T-helper 1 cell treated with Interleukin-12 subunit alpha and Interleukin-12 subunit beta and Interleukin-4 antibody, amounts not matched to agents 30 ng/mL and 1 ng/mL, for 36 hours (primary cell): ENCODE measurements at regions not wholly inside any gene's neighbourhood (a gene's known extent, or its start where the extent isn't known, plus 50 kb on each side); places are given as distances from the start of the nearest gene placed in this dataset.
"Not testable (repeated sequence)": the region's sequence is repeated elsewhere in the genome, so short reads cannot be mapped to it uniquely, and the experiment has no call there.

Source experiments
- intact Hi-C: fragments of 100-400 bp; cut with micrococcal nuclease; formaldehyde crosslinking; loops from one replicate; pipeline ENCODE4 v1.15.1; 2024

GRCh38 chr1:147071142-147071541 lies 101.1 kb downstream of the PRKAB2 start:
- intact Hi-C loops = no loop called here

DNA sequence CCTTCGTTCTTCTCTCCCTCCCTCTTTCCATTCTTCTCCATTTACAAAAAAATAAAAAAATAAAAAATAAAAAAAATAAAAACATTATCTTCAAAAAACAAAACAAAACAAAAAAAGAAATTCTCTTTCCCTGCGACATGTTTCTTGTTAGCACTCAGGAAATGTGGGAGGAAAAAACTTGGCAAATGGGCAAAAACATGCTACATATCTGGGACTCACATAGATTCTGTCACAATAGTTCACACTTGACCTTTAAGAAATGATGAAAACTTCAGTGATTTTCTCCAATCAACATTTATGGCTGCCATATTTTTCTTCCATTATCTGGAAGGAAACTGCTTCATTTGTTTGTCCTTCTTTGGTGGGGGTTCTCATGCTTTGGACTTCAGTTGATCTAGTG lies 109.3 kb downstream of the PRKAB2 start:
- intact Hi-C loops = no loop called here

DNA sequence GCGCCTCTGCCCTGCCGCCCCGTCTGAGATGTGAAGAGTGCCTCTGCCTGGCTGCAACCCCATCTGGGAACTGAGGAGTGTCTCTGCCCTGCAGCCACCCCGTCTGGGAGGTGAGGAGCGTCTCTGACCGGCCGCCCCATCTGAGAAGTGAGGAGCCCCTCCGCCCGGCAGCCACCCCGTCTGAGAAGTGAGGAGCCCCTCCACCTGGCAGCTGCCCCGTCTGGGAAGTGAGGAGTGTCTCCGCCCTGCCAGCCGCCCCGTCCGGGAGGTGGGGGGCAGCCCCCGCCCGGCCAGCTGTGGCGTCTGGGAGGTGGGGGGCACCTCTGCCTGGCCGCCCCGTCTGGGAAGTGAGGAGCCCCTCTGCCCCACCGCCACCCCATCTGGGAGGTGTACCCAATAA lies 110.4 kb downstream of the PRKAB2 start:
- intact Hi-C loops = not testable (repeated sequence)

DNA sequence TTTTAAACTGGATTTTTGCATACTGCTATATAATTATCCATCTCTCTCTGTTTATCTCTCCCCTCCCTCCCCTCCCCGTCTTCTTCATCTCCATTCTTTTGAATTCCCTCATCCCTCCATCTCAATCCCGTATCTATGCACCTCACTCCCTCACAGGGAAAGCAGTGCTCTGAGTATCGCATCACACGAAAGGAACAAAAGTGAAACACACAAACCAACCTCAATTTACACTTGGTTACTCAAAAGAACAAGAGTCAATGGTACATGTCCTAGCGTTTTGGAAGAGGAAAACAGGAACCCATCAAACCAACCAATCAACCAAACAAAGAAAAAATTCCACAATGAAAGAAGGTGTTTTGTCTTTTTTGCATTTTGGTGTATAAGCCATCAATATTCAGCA lies 115.1 kb downstream of the NBPF12 start:
- intact Hi-C loops = no loop called here

GRCh38 chr1:147052677-147053076 lies 114.6 kb downstream of the NBPF12 start:
- intact Hi-C loops = no loop called here

DNA sequence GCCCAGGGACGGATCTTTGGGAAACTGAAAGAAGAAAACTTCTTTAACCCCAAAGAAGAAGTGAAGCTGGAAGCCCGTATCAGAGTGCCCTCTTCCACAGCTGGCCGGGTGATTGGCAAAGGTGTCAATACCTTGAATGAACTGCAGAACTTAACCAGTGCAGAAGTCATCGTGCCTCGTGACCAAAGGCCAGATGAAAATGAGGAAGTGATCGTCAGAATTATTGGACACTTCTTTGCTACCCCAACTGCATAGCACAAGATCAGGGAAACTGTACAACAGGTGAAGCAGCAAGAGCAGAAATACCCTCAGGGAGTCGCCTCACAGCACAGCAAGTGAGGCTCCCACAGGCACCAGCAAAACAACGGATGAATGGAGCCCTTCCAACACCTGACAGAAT lies 114.0 kb downstream of the NBPF12 start:
- intact Hi-C loops = no loop called here

DNA sequence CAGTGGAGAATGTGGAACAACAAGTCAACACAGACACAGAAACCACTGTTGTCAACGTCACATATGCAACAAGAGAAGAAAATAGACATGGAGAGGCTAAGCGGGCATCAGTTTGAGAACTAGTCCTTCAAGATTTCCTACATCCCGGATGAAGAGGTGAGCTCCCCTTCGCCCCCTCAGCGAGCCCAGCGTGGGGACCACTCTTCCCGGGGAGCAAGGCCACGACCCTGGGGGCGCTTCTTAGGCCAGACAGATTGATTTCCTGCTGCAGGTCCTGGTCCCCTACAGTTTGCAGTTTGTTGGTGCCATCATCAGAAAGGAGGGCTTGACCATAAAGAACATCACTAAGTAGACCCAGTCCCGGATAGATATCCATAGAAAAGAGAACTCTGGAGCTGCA lies 113.0 kb downstream of the NBPF12 start:
- intact Hi-C loops = no loop called here

DNA sequence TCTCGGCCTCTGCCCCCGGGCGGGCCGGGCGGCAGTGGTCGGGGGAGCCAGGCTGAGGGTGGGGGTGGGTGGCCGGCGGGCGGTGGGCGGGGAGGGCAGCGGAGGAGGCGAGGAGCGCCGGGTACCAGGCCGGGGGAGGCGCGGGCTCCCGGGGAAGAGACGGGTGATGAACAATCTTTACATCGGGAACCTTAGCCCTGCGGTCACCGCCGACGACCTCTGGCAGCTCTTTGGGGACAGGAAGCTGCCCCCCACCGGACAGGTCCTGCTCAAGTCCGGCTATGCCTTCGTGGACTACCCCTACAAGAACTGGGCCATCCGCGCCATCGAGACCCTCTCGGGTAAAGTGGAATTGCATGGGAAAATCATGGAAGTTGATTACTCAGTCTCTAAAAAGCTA lies 112.5 kb downstream of the NBPF12 start:
- intact Hi-C loops = no loop called here

- intact Hi-C loops = loop anchor here (2.0 kb wide), 1 partner anchor 38 kb away; no protein-coding TSS in a partner anchor
These were observed 108.8 kb downstream of the NBPF12 start for GRCh38 chr1:147046863-147047394.

- intact Hi-C loops = loop anchor here (2.0 kb wide), 1 partner anchor 38 kb away; no protein-coding TSS in a partner anchor
These were observed 108.2 kb downstream of the NBPF12 start for GRCh38 chr1:147046189-147046862.
